HG02884 (cell line): ENCODE measurements at regions not wholly inside any gene's neighbourhood (a gene's known extent, or its start where the extent isn't known, plus 50 kb on each side); places are given as distances from the start of the nearest gene placed in this dataset.

Experiments used
- ATAC-seq: cut with Tn5 transposase; IDR thresholded peaks from one replicate; pipeline ENCODE4 v1.9.1; 2021; ENCODE audit warnings: mild to moderate bottlenecking, moderate library complexity; ENCODE audit not compliant: unreplicated experiment

- ATAC-seq, result peak; percentile 7
Measured at GRCh38 chr13:109645831-109646230, 140.6 kb downstream of the IRS2 start.

- no peak for ATAC-seq
Measured at GRCh38 chr13:109644956-109645355, 141.4 kb downstream of the IRS2 start.

- no peak for ATAC-seq
Measured at GRCh38 chr13:109644069-109644750, 142.2 kb downstream of the IRS2 start.

GRCh38 chr13:109642358-109642757, 144.0 kb downstream of the IRS2 start:
- no peak for ATAC-seq

GRCh38 chr13:109636736-109637135, 149.6 kb downstream of the IRS2 start:
- ATAC-seq, result no peak

GRCh38 chr13:109631069-109631468, 155.3 kb downstream of the IRS2 start:
- no peak for ATAC-seq

GRCh38 chr13:109630271-109630670, 156.1 kb downstream of the IRS2 start:
- no peak for ATAC-seq

GRCh38 chr13:109629737-109630136, 156.6 kb downstream of the IRS2 start:
- no peak for ATAC-seq

GRCh38 chr13:109628251-109628699, 158.1 kb downstream of the IRS2 start:
- ATAC-seq, result no peak

GRCh38 chr13:109627649-109628048, 158.7 kb downstream of the IRS2 start:
- ATAC-seq, result no peak

GRCh38 chr13:109626386-109627171, 159.8 kb downstream of the IRS2 start:
- ATAC-seq, result no peak

- no peak for ATAC-seq
Measured at GRCh38 chr13:109625156-109625555, 161.2 kb downstream of the IRS2 start.

- no peak for ATAC-seq
Measured at GRCh38 chr13:109622006-109622405, 164.4 kb downstream of the IRS2 start.

- ATAC-seq, result no peak
Measured at GRCh38 chr13:109615721-109616420, 170.5 kb downstream of the IRS2 start.

GRCh38 chr13:109611912-109612691, 174.3 kb downstream of the IRS2 start:
- ATAC-seq, result no peak

GRCh38 chr13:109610517-109610916, 175.9 kb downstream of the IRS2 start:
- ATAC-seq, result no peak

- no peak for ATAC-seq
Measured at GRCh38 chr13:109608503-109608902, 177.9 kb downstream of the IRS2 start.

GRCh38 chr13:109608059-109608458, 178.3 kb downstream of the IRS2 start:
- no peak for ATAC-seq

- no peak for ATAC-seq
Measured at GRCh38 chr13:109606520-109606919, 179.9 kb downstream of the IRS2 start.

- ATAC-seq, result no peak
Measured at GRCh38 chr13:109605846-109606245, 180.5 kb downstream of the IRS2 start.

- ATAC-seq, result no peak
Measured at GRCh38 chr13:109604894-109605293, 181.5 kb downstream of the IRS2 start.
